GM23338 (cell line): ENCODE measurements at regions not wholly inside any gene's neighbourhood (a gene's known extent, or its start where the extent isn't known, plus 50 kb on each side); places are given as distances from the start of the nearest gene placed in this dataset.
"Not testable (repeated sequence)": the region's sequence is repeated elsewhere in the genome, so short reads cannot be mapped to it uniquely, and the experiment has no call there.

Experiments used
- ATAC-seq: fragments of 200-7000 bp; cut with Tn5 transposase; 3 replicates; pipeline ENCODE4 v1.9.1; 2020
- DNase-seq: peaks from one replicate; pipeline ENCODE4 v3.0.0-alpha.2; 2015; ENCODE audit warnings: low spot score
- H2AFZ ChIP-seq: fragments of 200-600 bp; sonication (generic); 2 replicates; pipeline ENCODE4 v1.8.0; 2016; ENCODE audit warnings: antibody characterized with exemption, mild to moderate bottlenecking, moderate library complexity
- H3F3A ChIP-seq: fragments of 200-600 bp; sonication (generic); replicated peaks from 2 replicates; pipeline ENCODE4 v1.8.0; 2017; ENCODE audit warnings: antibody characterized with exemption, mixed run types, low read depth
- H3K27ac ChIP-seq: fragments of 200-600 bp; sonication (generic); 2 replicates; pipeline ENCODE4 v1.6.1; 2016; ENCODE audit warnings: low read depth
- H3K27me3 ChIP-seq: fragments of 200-600 bp; sonication (generic); 2 replicates; pipeline ENCODE4 v1.8.0; 2016; ENCODE audit warnings: mild to moderate bottlenecking, mixed run types, moderate library complexity; ENCODE audit not compliant: insufficient read depth
- H3K36me3 ChIP-seq: fragments of 200-600 bp; sonication (generic); 2 replicates; pipeline ENCODE4 v1.8.0; 2016; ENCODE audit warnings: mild to moderate bottlenecking; ENCODE audit not compliant: insufficient read depth
- H3K4me1 ChIP-seq: fragments of 200-600 bp; sonication (generic); 2 replicates; pipeline ENCODE4 v1.8.0; 2016; ENCODE audit warnings: mild to moderate bottlenecking, moderate library complexity; ENCODE audit not compliant: insufficient read depth
- H3K4me2 ChIP-seq: fragments of 200-600 bp; sonication (generic); 2 replicates; pipeline ENCODE4 v1.7.1; 2017; ENCODE audit warnings: mixed run types
- H3K4me3 ChIP-seq: fragments of 200-600 bp; sonication (generic); 2 replicates; pipeline ENCODE4 v1.6.1; 2016; ENCODE audit warnings: mixed run types
- H3K79me2 ChIP-seq: fragments of 200-600 bp; sonication (generic); replicated peaks from 2 replicates; pipeline ENCODE4 v1.8.0; 2017; ENCODE audit warnings: mild to moderate bottlenecking; ENCODE audit not compliant: insufficient read depth
- H3K9me2 ChIP-seq: fragments of 200-600 bp; sonication (generic); 2 replicates; pipeline ENCODE4 v1.8.0; 2017; ENCODE audit not compliant: insufficient read depth
- H4K20me1 ChIP-seq: fragments of 200-600 bp; sonication (generic); replicated peaks from 2 replicates; pipeline ENCODE4 v1.8.0; 2017; ENCODE audit warnings: mild to moderate bottlenecking; ENCODE audit not compliant: insufficient read depth
- H3K27ac Mint-ChIP-seq: 2 replicates; pipeline ENCODE4 v1.8.0; 2020; ENCODE audit warnings: inconsistent platforms, mild to moderate bottlenecking, moderate library complexity, mixed read lengths
- H3K27me3 Mint-ChIP-seq: 3 replicates; pipeline ENCODE4 v1.8.0; 2022; ENCODE audit warnings: low read depth, mild to moderate bottlenecking, moderate library complexity, mixed read lengths, inconsistent platforms; ENCODE audit not compliant: insufficient read depth, poor library complexity
- H3K36me3 Mint-ChIP-seq: 3 replicates; pipeline ENCODE4 v1.8.0; 2021; ENCODE audit warnings: low read depth, mild to moderate bottlenecking, inconsistent platforms, moderate library complexity, mixed read lengths
- H3K4me1 Mint-ChIP-seq: 3 replicates; pipeline ENCODE4 v1.8.0; 2020; ENCODE audit warnings: mild to moderate bottlenecking, inconsistent platforms, mixed read lengths
- H3K4me3 Mint-ChIP-seq: 3 replicates; pipeline ENCODE4 v1.8.0; 2021; ENCODE audit warnings: moderate library complexity, mild to moderate bottlenecking, inconsistent platforms, mixed read lengths
- H3K9me3 Mint-ChIP-seq: 3 replicates; pipeline ENCODE4 v1.8.0; 2020; ENCODE audit warnings: moderate library complexity, mild to moderate bottlenecking, inconsistent platforms, mixed read lengths
- CREB1 ChIP-seq: fragments of 250-450 bp; sonication (Bioruptor Pico); IDR thresholded peaks from 2 replicates; pipeline ENCODE4 v1.5.0; 2020; ENCODE audit warnings: low read depth, mild to moderate bottlenecking, moderate library complexity
- CTCF ChIP-seq, 2 experiments: fragments of 200-600 bp in 1 of 2; sonication (generic) in 1 of 2; conservative IDR thresholded peaks; 2 replicates each; pipeline versions ENCODE4 v1.5.1 to v1.6.1; 2016 to 2017; ENCODE audit warnings: antibody characterized with exemption in 2 of 2, low read depth in 2 of 2, mild to moderate bottlenecking in 2 of 2, moderate library complexity in 1 of 2
- EZH2 ChIP-seq: fragments of 200-600 bp; sonication (generic); IDR thresholded peaks from one replicate; pipeline ENCODE4 v1.8.0; 2017; ENCODE audit warnings: antibody characterized with exemption, mild to moderate bottlenecking, low read depth; ENCODE audit not compliant: unreplicated experiment
- EZH2phosphoT487 ChIP-seq: fragments of 200-600 bp; sonication (generic); IDR thresholded peaks from one replicate; pipeline ENCODE4 v1.8.1; 2018; ENCODE audit warnings: antibody characterized with exemption; ENCODE audit not compliant: unreplicated experiment
- REST ChIP-seq: IDR thresholded peaks from one replicate; pipeline ENCODE4 v1.6.1; 2018; ENCODE audit warnings: antibody characterized with exemption; ENCODE audit not compliant: unreplicated experiment
- ZNF331 ChIP-seq: fragments of 250-450 bp; sonication (Bioruptor Pico); IDR thresholded peaks from 2 replicates; pipeline ENCODE4 v1.5.0; 2020; ENCODE audit warnings: low read depth, mild to moderate bottlenecking, moderate library complexity
- ZNF462 ChIP-seq: fragments of 250-450 bp; sonication (Bioruptor Pico); IDR thresholded peaks from 2 replicates; pipeline ENCODE4 v1.5.0; 2020; ENCODE audit warnings: mild to moderate bottlenecking, moderate library complexity

GRCh38 chr16:29290631-29291247, 115.8 kb downstream of the NPIPB11 start (continued):
- no peak for TF ChIP-seq ZNF462 (CRISPR knock-in tag)
- TF ChIP-seq REST = no peak
- no peak for TF ChIP-seq EZH2phosphoT487
- TF ChIP-seq ZNF331 (CRISPR knock-in tag) = no peak
- no peak for TF ChIP-seq EZH2
- no peak for TF ChIP-seq CTCF (conservative IDR thresholded peaks at IDR 0.05; ENCODE audit: low read depth in 2 of 2)
- no peak for TF ChIP-seq CREB1

- H3K27me3 Mint-ChIP-seq, H4K20me1 ChIP-seq, H3K4me3 ChIP-seq, H3K79me2 ChIP-seq, H2AFZ ChIP-seq, H3K27ac Mint-ChIP-seq, H3K36me3 Mint-ChIP-seq, H3K27me3 ChIP-seq, H3K4me2 ChIP-seq, H3K4me3 Mint-ChIP-seq, H3K36me3 ChIP-seq, ATAC-seq, H3K9me2 ChIP-seq, H3F3A ChIP-seq, DNase-seq, H3K27ac ChIP-seq, H3K9me3 Mint-ChIP-seq: not testable (repeated sequence)
- H3K4me1 Mint-ChIP-seq = peaks cover 25% of the 10 kb centered on the region
- peaks cover 12% of the 10 kb centered on the region for H3K4me1 ChIP-seq
These were observed 116.8 kb downstream of the NPIPB11 start for GRCh38 chr16:29289516-29290239.
